GM21619 (cell line): ENCODE measurements at regions not wholly inside any gene's neighbourhood (a gene's known extent, or its start where the extent isn't known, plus 50 kb on each side); places are given as distances from the start of the nearest gene placed in this dataset.
"Not testable (repeated sequence)": the region's sequence is repeated elsewhere in the genome, so short reads cannot be mapped to it uniquely, and the experiment has no call there.

Experiments used
- ATAC-seq: cut with Tn5 transposase; IDR thresholded peaks from one replicate; pipeline ENCODE4 v1.9.1; 2021; ENCODE audit not compliant: unreplicated experiment

- no peak for ATAC-seq
These were observed 299.4 kb downstream of the MAN2A1 start for GRCh38 chr5:109989161-109989560.

- ATAC-seq = no peak
These were observed 300.4 kb downstream of the MAN2A1 start for GRCh38 chr5:109989994-109990722.

GRCh38 chr5:109990723-109991359 lies 301.1 kb downstream of the MAN2A1 start:
- ATAC-seq = no peak

GRCh38 chr5:109992264-109992915 lies 302.7 kb downstream of the MAN2A1 start:
- ATAC-seq = no peak

- no peak for ATAC-seq
These were observed 304.4 kb downstream of the MAN2A1 start for GRCh38 chr5:109994135-109994534.

- ATAC-seq = no peak
These were observed 306.5 kb downstream of the MAN2A1 start for GRCh38 chr5:109996246-109996645.

GRCh38 chr5:109997161-109997560 lies 307.4 kb downstream of the MAN2A1 start:
- no peak for ATAC-seq

DNA sequence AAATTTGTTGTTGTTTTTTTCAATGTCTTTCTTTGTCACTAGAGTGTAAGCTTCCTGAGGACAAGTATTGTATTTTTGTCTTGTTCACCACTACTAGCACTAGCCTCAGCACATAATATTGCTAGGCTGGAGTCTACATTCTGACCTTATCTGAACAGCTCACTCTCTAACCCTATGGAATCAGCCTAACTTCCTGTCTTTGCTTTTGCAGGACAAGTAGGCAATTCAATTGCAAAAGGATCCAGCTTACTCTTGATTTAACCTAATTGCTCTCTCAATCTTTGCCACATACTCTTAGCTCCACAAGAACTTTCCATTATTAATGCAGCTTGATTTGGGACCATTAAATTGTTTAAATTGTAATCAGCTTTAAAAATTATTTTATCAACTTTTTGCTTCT lies 308.5 kb downstream of the MAN2A1 start:
- ATAC-seq = no peak

GRCh38 chr5:109998726-109999125 lies 309.0 kb downstream of the MAN2A1 start:
- ATAC-seq = no peak

GRCh38 chr5:110001648-110002047 lies 311.9 kb downstream of the MAN2A1 start:
- no peak for ATAC-seq

DNA sequence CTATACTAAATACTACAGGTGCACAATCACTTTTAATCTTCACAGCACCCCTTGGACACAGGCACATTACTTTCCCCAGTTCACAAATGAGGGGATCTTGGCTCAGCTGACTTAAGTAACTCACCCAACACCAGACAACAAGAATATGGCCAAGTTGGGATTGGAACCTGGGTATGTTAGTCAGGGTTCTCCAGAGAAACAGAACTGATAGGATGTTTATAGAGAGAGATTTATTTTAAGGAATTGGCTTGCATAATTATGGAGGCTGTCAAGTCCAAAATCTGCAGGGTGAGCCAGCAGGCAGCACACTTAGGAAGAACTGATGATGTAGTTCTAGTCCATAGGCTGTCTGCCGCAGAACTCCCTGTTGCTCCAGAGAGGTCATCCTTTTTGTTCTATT lies 312.9 kb downstream of the MAN2A1 start:
- no peak for ATAC-seq

DNA sequence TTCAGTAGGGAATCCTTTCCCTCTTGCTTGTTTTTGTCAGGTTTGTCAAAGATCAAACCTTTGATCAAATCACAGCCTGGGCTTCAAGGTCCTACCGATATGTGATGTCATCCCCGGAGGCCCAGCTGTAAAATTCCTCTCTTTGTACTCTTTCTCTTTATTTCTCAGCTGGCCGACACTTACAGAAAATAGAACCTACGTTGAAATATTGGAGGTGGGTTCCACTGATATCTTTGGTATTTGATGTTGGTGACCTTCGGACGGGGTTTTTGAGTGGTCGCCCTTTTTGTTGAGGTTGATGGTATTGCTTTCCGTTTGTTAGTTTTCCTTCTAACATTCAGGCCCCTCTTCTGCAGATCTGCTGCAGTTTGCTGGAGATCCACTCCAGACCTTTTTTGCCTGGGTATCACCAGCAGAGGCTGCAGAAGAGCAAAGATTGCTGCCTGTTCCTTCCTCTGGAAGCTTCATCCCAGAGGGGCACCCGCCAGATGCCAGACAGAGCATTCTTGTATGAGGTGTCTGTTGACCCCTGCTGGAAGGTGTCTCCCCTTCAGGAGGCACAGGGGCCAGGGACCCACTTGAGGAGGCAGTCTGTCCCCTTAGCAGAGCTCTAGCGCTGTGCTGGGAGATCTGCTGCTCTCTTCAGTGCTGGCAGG lies 316.3 kb downstream of the MAN2A1 start:
- not testable (repeated sequence) for ATAC-seq

- ATAC-seq = no peak
These were observed 317.4 kb downstream of the MAN2A1 start for GRCh38 chr5:110007101-110007500.

DNA sequence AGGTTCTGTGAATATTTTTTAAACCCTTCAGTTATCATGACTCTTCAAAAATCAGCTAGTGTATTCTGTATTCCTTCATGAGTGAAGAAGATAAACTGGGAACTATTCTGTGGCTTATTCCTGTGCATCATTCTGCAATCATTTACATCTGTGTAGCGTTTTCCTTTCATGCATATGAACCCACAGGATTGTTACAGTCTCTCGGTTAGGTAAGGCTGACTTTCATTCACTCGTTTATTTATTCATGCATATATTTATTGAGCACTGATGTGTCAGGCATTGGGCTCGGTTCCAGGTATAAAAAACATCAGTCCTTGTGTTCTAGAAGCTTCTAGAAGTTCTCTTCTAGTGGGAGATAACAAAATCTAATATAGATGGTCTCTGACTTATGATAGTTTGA lies 318.4 kb downstream of the MAN2A1 start:
- no peak for ATAC-seq

DNA sequence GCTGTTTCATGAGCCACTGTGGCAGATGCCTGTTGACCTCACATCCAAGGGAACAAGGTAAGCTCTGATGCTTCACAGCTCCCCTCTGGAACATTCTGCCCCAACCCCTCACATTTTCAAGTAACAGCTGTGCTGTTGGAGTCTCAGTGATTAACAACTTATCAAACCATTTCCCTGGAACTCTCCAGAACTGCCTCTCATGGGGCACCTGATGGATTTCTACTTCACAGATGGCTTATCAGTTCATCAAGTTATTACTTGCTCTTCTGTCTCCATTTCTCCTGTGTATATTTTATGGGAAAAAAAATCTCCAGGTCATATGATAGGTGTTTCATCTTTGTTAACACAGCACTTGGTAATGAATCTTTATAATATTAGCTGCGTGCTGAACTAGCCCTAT lies 322.4 kb downstream of the MAN2A1 start:
- ATAC-seq = no peak

DNA sequence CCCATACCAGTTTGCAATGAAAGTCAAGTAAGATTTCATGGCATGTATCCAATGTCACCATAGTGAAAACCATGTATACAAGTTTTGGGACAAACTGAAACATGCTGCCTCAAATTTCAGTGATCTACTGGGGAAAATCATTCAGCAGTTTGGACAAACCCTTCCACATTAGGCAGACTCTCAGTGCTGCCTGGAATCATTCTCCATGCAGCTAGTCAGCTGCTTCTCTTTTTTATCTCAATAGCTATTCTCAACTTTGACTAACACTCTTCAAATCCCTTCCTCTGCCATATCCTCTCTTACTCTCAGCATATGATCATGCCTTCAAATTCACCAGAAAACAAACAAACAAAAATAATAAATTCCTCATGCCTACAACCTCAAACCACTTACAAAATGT lies 323.3 kb downstream of the MAN2A1 start:
- no peak for ATAC-seq

DNA sequence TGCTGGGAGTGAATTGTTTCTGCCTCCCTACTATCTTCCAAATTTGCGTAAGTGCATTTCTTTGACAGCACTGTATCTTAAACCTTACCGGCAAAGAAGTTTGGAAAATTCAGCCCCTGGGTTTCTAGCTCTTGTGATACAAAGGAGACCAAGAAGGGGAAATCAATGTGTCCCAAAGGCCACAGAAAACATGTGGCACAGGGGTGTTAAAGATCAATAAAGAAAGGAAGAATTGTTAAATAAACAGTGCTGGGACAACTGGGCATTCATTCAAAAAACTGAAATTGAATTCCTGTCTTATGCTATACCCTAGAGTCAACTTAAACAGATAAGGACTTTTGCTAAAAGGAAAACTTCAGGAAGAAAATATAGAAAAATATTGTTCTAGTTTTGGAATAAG lies 328.1 kb downstream of the MAN2A1 start:
- no peak for ATAC-seq

DNA sequence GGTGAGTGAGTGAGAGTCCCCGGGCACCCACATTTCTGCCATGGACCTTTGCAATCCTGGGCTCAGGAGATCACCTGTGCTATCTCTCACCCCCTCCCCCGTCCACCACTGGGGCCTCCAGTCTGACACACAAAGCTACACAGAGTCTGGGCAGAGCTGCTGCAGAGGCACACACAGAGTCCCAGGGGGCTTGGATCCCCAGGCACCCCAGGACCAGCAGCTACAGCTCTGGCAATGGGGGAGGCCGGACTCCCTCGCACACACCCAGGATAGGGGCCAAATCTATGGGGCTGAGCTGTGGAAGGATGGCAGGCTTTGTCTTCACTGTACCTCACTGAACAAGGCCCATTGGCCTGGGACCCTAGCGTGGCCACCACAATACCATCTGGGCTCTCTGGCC lies 328.8 kb downstream of the MAN2A1 start:
- no peak for ATAC-seq

- ATAC-seq = no peak
These were observed 329.4 kb downstream of the MAN2A1 start for GRCh38 chr5:110019119-110019518.

- no peak for ATAC-seq
These were observed 330.1 kb downstream of the MAN2A1 start for GRCh38 chr5:110019780-110020179.

DNA sequence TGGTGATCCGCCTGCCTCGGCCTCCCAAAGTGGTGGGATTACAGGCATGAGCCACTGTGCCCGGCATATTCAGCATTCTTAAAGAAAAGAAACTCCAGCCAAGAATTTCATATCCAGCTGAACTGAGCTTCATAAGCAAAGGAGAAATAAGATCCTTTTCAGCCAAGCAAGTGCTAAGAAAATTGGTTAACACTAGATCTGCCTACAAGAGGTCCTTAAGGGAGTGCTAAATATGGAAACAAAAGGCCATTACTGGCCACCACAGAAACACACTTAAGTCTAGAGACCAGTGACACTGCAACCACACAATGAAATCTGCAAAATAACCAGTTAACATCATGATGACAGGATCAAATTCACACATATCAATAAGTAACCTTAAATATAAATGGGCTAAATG lies 331.5 kb downstream of the MAN2A1 start:
- no peak for ATAC-seq

DNA sequence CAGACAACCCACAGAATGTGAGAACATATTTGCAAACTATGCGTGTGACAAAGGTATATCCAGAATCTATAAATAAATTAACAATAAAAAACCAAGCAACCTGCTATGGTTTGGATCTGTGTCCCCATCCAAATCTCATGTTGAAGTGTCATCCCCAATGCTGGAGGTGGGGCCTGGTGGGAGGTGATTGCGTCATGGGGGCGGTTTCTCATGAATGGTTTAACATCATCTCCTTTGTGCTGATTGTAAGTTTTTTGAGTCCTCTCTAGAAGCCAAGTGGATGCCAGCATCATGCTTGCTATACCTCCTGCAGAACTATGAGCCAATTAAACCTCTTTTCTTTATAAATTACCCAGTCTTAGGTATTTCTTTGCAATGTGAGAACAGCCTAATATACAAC lies 335.4 kb downstream of the MAN2A1 start:
- ATAC-seq = no peak
